Panc1 (cell line): ENCODE measurements at regions not wholly inside any gene's neighbourhood (a gene's known extent, or its start where the extent isn't known, plus 50 kb on each side); places are given as distances from the start of the nearest gene placed in this dataset.

Source experiments
- TF ChIP-seq, protein P1 (sequence below): fragments of 450-650 bp; IDR thresholded peaks from 2 replicates; pipeline ENCODE4 v1.5.1; 2017; ENCODE audit warnings: mild to moderate bottlenecking
- TF ChIP-seq, protein P2 (sequence below), 2 experiments: IDR thresholded peaks; 2 replicates each; pipeline ENCODE4 v1.6.1; 2011 to 2012; ENCODE audit warnings: low read depth in 2 of 2, control low read depth in 1 of 2, low read length in 1 of 2, mild to moderate bottlenecking in 1 of 2, moderate library complexity in 1 of 2; ENCODE audit not compliant: insufficient read depth in 1 of 2

DNA sequence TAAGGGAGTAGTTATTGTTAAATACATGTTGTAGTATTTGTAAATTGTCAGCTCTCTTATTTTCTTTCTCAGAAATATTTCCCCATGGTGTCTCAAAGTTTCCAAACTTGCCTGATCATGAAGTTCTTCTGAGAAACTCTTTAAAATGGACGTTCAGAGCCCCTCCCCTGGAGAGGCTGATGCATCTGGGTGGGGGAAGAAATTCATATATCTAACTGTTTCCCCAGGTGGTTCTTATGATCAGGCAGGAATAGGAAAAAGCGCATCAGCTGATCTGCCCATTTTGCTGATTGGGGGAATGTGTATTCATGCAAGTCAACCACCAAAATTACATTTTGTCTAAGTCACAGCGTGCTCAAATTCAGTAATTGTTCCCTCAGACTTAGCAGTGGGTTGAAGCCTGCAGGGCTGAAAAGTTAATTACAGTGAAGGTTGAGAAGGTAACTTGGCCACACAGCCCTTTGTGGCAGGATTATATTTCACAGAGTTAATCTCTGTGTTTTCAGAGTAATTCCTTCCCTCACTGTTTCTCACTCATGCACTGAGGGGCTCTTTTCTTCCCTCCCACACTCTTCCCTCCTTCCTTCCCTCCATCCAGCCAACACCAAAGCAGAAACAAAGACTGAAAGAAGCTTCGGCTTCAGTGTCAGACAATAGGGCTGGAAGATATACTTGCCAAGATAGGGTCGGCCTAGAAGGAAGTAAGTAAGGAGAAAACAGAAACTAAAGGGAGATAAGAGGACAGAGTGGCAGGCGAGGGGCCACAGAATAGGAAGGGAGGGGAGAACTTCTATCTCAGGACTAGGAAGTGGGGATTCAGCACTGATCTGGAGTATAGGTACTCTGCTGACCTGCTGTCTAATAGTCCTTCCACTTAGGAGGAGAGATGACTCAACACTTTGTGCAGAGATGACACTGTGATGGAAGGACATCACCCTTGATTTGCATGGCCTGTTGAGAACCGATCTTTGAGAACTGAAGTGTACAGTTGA, 50.5 kb upstream of the STARD3NL start:
- TF ChIP-seq, protein P1, sequence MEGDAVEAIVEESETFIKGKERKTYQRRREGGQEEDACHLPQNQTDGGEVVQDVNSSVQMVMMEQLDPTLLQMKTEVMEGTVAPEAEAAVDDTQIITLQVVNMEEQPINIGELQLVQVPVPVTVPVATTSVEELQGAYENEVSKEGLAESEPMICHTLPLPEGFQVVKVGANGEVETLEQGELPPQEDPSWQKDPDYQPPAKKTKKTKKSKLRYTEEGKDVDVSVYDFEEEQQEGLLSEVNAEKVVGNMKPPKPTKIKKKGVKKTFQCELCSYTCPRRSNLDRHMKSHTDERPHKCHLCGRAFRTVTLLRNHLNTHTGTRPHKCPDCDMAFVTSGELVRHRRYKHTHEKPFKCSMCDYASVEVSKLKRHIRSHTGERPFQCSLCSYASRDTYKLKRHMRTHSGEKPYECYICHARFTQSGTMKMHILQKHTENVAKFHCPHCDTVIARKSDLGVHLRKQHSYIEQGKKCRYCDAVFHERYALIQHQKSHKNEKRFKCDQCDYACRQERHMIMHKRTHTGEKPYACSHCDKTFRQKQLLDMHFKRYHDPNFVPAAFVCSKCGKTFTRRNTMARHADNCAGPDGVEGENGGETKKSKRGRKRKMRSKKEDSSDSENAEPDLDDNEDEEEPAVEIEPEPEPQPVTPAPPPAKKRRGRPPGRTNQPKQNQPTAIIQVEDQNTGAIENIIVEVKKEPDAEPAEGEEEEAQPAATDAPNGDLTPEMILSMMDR = no peak
- TF ChIP-seq, protein P2, sequence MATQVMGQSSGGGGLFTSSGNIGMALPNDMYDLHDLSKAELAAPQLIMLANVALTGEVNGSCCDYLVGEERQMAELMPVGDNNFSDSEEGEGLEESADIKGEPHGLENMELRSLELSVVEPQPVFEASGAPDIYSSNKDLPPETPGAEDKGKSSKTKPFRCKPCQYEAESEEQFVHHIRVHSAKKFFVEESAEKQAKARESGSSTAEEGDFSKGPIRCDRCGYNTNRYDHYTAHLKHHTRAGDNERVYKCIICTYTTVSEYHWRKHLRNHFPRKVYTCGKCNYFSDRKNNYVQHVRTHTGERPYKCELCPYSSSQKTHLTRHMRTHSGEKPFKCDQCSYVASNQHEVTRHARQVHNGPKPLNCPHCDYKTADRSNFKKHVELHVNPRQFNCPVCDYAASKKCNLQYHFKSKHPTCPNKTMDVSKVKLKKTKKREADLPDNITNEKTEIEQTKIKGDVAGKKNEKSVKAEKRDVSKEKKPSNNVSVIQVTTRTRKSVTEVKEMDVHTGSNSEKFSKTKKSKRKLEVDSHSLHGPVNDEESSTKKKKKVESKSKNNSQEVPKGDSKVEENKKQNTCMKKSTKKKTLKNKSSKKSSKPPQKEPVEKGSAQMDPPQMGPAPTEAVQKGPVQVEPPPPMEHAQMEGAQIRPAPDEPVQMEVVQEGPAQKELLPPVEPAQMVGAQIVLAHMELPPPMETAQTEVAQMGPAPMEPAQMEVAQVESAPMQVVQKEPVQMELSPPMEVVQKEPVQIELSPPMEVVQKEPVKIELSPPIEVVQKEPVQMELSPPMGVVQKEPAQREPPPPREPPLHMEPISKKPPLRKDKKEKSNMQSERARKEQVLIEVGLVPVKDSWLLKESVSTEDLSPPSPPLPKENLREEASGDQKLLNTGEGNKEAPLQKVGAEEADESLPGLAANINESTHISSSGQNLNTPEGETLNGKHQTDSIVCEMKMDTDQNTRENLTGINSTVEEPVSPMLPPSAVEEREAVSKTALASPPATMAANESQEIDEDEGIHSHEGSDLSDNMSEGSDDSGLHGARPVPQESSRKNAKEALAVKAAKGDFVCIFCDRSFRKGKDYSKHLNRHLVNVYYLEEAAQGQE (IDR thresholded peaks at IDR 0.05; ENCODE audit: insufficient read depth in 1 of 2, low read depth in 2 of 2, low read length in 1 of 2) = no peak
